Thoracic aorta (tissue), 2 donors: ENCODE measurements at regions not wholly inside any gene's neighbourhood (a gene's known extent, or its start where the extent isn't known, plus 50 kb on each side); places are given as distances from the start of the nearest gene placed in this dataset.
"Not testable (repeated sequence)": the region's sequence is repeated elsewhere in the genome, so short reads cannot be mapped to it uniquely, and the experiment has no call there.

ENCODE experiments used
- ATAC-seq: fragments of 150-250 bp; one replicate; pipeline ENCODE4 v1.8.0; 2017; ENCODE audit warnings: low read depth; ENCODE audit not compliant: insufficient number of reproducible peaks, low FRiP score
- DNase-seq: peaks from one replicate; pipeline ENCODE4 v3.0.0-alpha.2; 2020; ENCODE audit warnings: low spot score
- H3K27ac ChIP-seq, 2 donors: fragments of 200-600 bp; sonication (generic); 1 replicate in 1 of 2; 2 replicates in 1 of 2; pipeline ENCODE4 v1.5.1; 2016; ENCODE audit warnings: mild to moderate bottlenecking in 2 of 2, moderate library complexity in 2 of 2
- H3K27me3 ChIP-seq: fragments of 200-600 bp; sonication (generic); replicated peaks from 2 replicates; pipeline ENCODE4 v1.6.0; 2016; ENCODE audit warnings: mild to moderate bottlenecking; ENCODE audit not compliant: insufficient read depth
- H3K36me3 ChIP-seq: fragments of 200-600 bp; sonication (generic); one replicate; pipeline ENCODE4 v1.5.1; 2016
- H3K4me1 ChIP-seq, 2 donors: fragments of 200-600 bp; sonication (generic); 1 replicate in 1 of 2; 2 replicates in 1 of 2; pipeline versions ENCODE4 v1.5.1 to v1.6.0; 2016; ENCODE audit warnings: low read depth in 2 of 2, mild to moderate bottlenecking in 1 of 2; ENCODE audit not compliant: control insufficient read depth in 1 of 2
- H3K4me3 ChIP-seq: fragments of 200-600 bp; sonication (generic); 2 replicates; pipeline ENCODE4 v1.5.1; 2016; ENCODE audit warnings: mild to moderate bottlenecking
- H3K9me3 ChIP-seq: fragments of 200-600 bp; sonication (generic); 2 replicates; pipeline ENCODE4 v1.5.1; 2016
- CTCF ChIP-seq: fragments of 200-600 bp; sonication (generic); IDR thresholded peaks from one replicate; pipeline ENCODE4 v1.5.1; 2019; ENCODE audit warnings: antibody characterized with exemption

- no peaks in the 10 kb centered on the region for H3K4me1 ChIP-seq
- no peak for TF ChIP-seq CTCF
- ATAC-seq (no peak), DNase-seq (no peak)
- no peak overlapping the region for H3K4me3 ChIP-seq
- H3K9me3 ChIP-seq: no peaks in the 10 kb centered on the region
- no peaks in the 10 kb centered on the region for H3K27me3 ChIP-seq
- no peak overlapping the region for H3K27ac ChIP-seq
- H3K36me3 ChIP-seq: no peaks in the 10 kb centered on the region
Observed at GRCh38 chr6:19892260-19892659, 55.1 kb downstream of the ID4 start.

DNA sequence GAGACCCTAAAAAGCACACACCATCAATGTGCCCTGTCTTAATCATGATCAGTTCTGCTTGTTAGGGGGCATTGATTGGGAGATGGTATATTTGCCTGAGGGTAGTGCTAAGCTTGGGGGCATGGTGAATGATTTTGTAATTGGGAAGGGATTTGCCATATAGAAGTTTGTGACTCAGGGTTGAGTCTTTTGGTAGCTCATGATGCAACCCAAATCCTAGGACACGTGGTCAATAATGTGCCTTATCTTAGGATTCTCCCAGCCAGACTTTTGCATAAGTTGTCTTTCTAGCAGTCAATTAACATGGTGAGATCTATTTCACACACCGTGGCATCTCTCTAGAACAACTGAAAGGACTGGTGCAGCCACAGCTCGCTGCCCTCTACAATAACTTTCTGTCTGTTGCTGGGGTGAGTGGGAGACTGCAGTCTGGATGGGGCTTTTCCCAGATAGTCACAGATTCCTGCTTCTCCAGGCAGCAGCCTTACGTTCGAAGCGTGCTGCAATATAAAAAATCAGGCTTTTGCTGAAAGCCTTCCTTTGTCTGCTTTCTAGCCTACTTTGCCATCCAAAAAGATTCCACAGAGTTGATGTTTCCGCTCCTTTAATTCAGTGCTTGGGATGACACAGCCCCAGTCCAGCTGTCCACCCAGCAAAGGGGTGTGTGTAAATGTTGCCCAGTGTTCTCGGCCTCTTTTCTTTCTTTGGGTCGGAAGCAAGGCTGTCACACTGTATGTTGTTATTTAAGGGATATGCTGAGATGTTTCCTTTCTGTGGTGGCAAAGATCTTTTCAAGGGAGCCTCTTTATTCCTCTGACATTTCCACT lies 58.9 kb downstream of the ID4 start:
- no peak for ATAC-seq
- Histone ChIP-seq H3K4me1 (no peaks in the 10 kb centered on the region), H3K27me3 (no peaks in the 10 kb centered on the region), H3K9me3 (no peaks in the 10 kb centered on the region), H3K27ac (no peak overlapping the region), H3K36me3 (no peaks in the 10 kb centered on the region), H3K4me3 (no peak overlapping the region)
- no peak for DNase-seq
- TF ChIP-seq CTCF: no peak

DNA sequence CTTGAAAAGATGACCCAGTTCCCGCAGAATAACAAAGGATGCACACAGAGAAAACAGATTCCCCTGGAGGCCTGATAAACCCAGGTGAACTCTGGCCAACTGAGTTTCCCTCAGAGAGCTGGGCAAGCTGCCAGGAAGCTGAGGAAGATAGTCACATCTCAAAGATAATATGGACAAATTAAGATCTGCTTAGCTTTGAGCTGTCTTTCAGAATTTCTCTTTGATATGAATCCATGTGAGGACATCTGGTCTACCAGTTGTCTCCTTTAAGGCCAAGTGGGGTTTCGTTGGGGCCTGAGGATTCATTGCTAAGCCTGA lies 59.5 kb downstream of the ID4 start:
- DNase-seq (no peak), ATAC-seq (no peak)
- Histone ChIP-seq H3K27me3 (no peaks in the 10 kb centered on the region), H3K9me3 (no peaks in the 10 kb centered on the region), H3K4me1 (no peaks in the 10 kb centered on the region), H3K36me3 (no peaks in the 10 kb centered on the region), H3K4me3 (no peak overlapping the region), H3K27ac (no peak overlapping the region)
- TF ChIP-seq CTCF: no peak

GRCh38 chr6:19898141-19898740 lies 61.1 kb downstream of the ID4 start:
- H3K36me3 ChIP-seq: no peaks in the 10 kb centered on the region
- no peaks in the 10 kb centered on the region for H3K27me3 ChIP-seq
- no peak for DNase-seq
- no peak for ATAC-seq
- H3K4me1 ChIP-seq: no peaks in the 10 kb centered on the region
- no peak overlapping the region for H3K27ac ChIP-seq
- H3K9me3 ChIP-seq: no peaks in the 10 kb centered on the region
- H3K4me3 ChIP-seq: no peak overlapping the region
- TF ChIP-seq CTCF: no peak

GRCh38 chr6:19902201-19902600 lies 65.0 kb downstream of the ID4 start:
- DNase-seq (no peak), ATAC-seq (no peak)
- no peak for TF ChIP-seq CTCF
- no peaks in the 10 kb centered on the region for H3K4me1 ChIP-seq
- no peaks in the 10 kb centered on the region for H3K36me3 ChIP-seq
- no peak overlapping the region for H3K4me3 ChIP-seq
- H3K27ac ChIP-seq: no peak overlapping the region
- no peaks in the 10 kb centered on the region for H3K9me3 ChIP-seq
- no peaks in the 10 kb centered on the region for H3K27me3 ChIP-seq

DNA sequence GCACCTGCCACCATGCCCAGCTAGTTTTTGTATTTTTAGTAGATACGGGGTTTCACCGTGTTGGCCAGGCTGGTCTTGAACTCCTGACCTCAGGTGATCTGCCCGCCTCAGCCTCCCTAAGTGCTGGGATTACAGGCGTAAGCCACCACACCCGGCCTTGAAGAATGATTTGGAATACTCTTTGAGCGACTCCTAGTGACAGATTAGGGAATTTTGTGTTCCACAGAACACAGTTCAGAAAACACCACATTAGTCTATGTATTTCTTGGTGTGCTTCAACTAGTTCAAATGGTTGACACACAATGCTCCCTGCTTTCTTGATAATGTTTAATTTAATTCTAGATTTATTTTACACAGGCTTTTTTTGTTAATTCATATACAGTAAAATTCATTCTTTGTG lies 67.2 kb downstream of the ID4 start:
- not testable (repeated sequence) for ATAC-seq, H3K36me3 ChIP-seq, H3K9me3 ChIP-seq, H3K27me3 ChIP-seq, DNase-seq, H3K27ac ChIP-seq, H3K4me1 ChIP-seq, H3K4me3 ChIP-seq
